ENCODE measurements at regions not wholly inside any gene's neighbourhood (a gene's known extent, or its start where the extent isn't known, plus 50 kb on each side); places are given as distances from the start of the nearest gene placed in this dataset.

DNA sequence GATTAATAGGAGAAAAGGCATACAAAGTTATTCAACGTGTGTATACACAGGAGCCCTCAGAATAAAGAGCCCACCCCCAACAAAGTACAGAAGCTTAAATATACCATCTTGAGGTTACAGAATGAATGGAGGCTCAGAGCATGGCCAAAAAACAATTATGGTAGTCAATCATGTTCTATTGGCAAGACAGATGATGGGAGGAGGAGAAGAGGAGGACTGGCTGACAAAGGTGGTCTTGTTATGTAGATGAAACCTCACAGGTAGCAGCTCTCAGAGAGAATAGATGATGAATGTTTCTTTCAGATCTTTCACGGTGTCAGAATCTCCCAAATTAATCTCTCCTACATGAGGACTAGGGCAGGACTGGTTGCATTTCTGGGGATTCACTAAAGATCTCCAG lies 66.0 kb downstream of the ARL4C start:
- no peak for TF ChIP-seq CTCF (conservative IDR thresholded peaks at IDR 0.05; ENCODE audit: low read length)
- TF ChIP-seq EZH2phosphoT487 (IDR thresholded peaks at IDR 0.05; ENCODE audit: borderline replicate concordance), result no peak

Measured in Loucy (cell line).